ENCODE measurements at regions not wholly inside any gene's neighbourhood (a gene's known extent, or its start where the extent isn't known, plus 50 kb on each side); places are given as distances from the start of the nearest gene placed in this dataset.

GRCh38 chr3:19016851-19017250 lies 131.5 kb upstream of the KCNH8 start:
- TF ChIP-seq POLR2A (IDR thresholded peaks at IDR 0.05; ENCODE audit: extremely low read depth, insufficient read length) (no peak), CTCF (IDR thresholded peaks at IDR 0.05; ENCODE audit: low read depth, low read length) (no peak), MYC (IDR thresholded peaks at IDR 0.05; ENCODE audit: low read depth, low read length) (no peak), MAX (IDR thresholded peaks at IDR 0.05; ENCODE audit: low read depth, low read length) (no peak)

All from NB4 (cell line).